ENCODE measurements at regions not wholly inside any gene's neighbourhood (a gene's known extent, or its start where the extent isn't known, plus 50 kb on each side); places are given as distances from the start of the nearest gene placed in this dataset.
"Not testable (repeated sequence)": the region's sequence is repeated elsewhere in the genome, so short reads cannot be mapped to it uniquely, and the experiment has no call there.

DNA sequence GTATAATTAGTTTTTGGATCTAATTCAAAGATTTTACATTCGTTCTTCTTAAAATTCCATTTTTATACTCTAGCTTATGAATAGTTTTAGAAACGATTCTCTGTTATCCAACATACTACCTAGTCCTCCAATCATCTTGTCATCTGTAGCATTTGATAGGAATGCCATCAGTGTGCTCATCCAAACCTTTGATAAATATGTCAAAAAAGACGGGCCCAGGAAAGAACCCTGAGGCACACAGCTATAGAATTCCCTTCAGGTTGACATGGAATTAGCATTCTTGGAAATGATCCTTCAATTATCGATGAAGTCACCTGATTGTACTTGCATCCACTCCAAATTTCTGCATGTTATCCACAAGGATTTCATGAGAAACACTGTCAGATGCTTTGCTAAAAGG is 64.8 kb upstream of the EFNA5 start:
- no peak for DNase-seq (ENCODE audit: low spot score)
- H3K9me3 Mint-ChIP-seq (ENCODE audit: unreplicated experiment): no peaks in the 10 kb centered on the region
- TF ChIP-seq, protein P1, sequence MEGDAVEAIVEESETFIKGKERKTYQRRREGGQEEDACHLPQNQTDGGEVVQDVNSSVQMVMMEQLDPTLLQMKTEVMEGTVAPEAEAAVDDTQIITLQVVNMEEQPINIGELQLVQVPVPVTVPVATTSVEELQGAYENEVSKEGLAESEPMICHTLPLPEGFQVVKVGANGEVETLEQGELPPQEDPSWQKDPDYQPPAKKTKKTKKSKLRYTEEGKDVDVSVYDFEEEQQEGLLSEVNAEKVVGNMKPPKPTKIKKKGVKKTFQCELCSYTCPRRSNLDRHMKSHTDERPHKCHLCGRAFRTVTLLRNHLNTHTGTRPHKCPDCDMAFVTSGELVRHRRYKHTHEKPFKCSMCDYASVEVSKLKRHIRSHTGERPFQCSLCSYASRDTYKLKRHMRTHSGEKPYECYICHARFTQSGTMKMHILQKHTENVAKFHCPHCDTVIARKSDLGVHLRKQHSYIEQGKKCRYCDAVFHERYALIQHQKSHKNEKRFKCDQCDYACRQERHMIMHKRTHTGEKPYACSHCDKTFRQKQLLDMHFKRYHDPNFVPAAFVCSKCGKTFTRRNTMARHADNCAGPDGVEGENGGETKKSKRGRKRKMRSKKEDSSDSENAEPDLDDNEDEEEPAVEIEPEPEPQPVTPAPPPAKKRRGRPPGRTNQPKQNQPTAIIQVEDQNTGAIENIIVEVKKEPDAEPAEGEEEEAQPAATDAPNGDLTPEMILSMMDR (IDR thresholded peaks at IDR 0.05; ENCODE audit: unreplicated experiment): no peak
- no peaks in the 10 kb centered on the region for H3K27me3 Mint-ChIP-seq (ENCODE audit: unreplicated experiment)
- H3K36me3 Mint-ChIP-seq (ENCODE audit: low read depth, unreplicated experiment): no peaks in the 10 kb centered on the region
- H3K4me3 Mint-ChIP-seq (ENCODE audit: unreplicated experiment): no peak overlapping the region
- no peaks in the 10 kb centered on the region for H3K4me1 Mint-ChIP-seq (ENCODE audit: unreplicated experiment)
- no peak overlapping the region for H3K27ac Mint-ChIP-seq (ENCODE audit: unreplicated experiment)

GRCh38 chr5:107726896-107727295 is 56.2 kb upstream of the EFNA5 start:
- H3K4me3 Mint-ChIP-seq (ENCODE audit: unreplicated experiment): no peak overlapping the region
- no peak overlapping the region for H3K27ac Mint-ChIP-seq (ENCODE audit: unreplicated experiment)
- no peaks in the 10 kb centered on the region for H3K36me3 Mint-ChIP-seq (ENCODE audit: low read depth, unreplicated experiment)
- no peaks in the 10 kb centered on the region for H3K9me3 Mint-ChIP-seq (ENCODE audit: unreplicated experiment)
- H3K27me3 Mint-ChIP-seq (ENCODE audit: unreplicated experiment): no peaks in the 10 kb centered on the region
- no peaks in the 10 kb centered on the region for H3K4me1 Mint-ChIP-seq (ENCODE audit: unreplicated experiment)
- no peak for DNase-seq (ENCODE audit: low spot score)
- TF ChIP-seq, protein P1 (IDR thresholded peaks at IDR 0.05; ENCODE audit: unreplicated experiment): no peak

GRCh38 chr5:107724642-107725041 is 53.9 kb upstream of the EFNA5 start:
- Mint-ChIP-seq H3K27me3 (ENCODE audit: unreplicated experiment) (no peaks in the 10 kb centered on the region), H3K4me1 (ENCODE audit: unreplicated experiment) (no peaks in the 10 kb centered on the region), H3K9me3 (ENCODE audit: unreplicated experiment) (no peaks in the 10 kb centered on the region), H3K4me3 (ENCODE audit: unreplicated experiment) (no peak overlapping the region), H3K36me3 (ENCODE audit: low read depth, unreplicated experiment) (no peaks in the 10 kb centered on the region), H3K27ac (ENCODE audit: unreplicated experiment) (no peak overlapping the region)
- TF ChIP-seq, protein P1 (IDR thresholded peaks at IDR 0.05; ENCODE audit: unreplicated experiment): no peak
- no peak for DNase-seq (ENCODE audit: low spot score)

DNA sequence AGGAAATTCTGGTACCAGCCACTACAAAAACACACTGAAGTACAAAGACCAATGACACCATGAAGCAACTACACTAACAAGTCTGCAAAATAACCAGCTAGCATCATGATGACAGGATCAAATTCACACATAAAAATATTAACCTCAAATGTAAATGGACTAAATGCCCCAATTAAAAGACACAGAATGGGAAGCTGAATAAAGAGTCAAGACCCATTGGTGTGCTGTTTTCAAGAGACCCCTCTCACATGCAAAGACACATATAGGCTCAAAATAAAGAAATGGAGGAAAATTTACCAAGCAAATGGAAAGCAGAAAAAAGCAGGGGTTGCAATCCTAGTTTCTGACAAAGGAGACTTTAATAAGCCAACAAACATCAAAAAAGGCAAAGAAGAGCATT is 50.5 kb upstream of the EFNA5 start:
- H3K4me3 Mint-ChIP-seq (ENCODE audit: unreplicated experiment); H3K27ac Mint-ChIP-seq (ENCODE audit: unreplicated experiment); H3K9me3 Mint-ChIP-seq (ENCODE audit: unreplicated experiment); H3K4me1 Mint-ChIP-seq (ENCODE audit: unreplicated experiment); DNase-seq (ENCODE audit: low spot score); H3K36me3 Mint-ChIP-seq (ENCODE audit: low read depth, unreplicated experiment); H3K27me3 Mint-ChIP-seq (ENCODE audit: unreplicated experiment): not testable (repeated sequence)
